ENCODE measurements at regions not wholly inside any gene's neighbourhood (a gene's known extent, or its start where the extent isn't known, plus 50 kb on each side); places are given as distances from the start of the nearest gene placed in this dataset.

DNA sequence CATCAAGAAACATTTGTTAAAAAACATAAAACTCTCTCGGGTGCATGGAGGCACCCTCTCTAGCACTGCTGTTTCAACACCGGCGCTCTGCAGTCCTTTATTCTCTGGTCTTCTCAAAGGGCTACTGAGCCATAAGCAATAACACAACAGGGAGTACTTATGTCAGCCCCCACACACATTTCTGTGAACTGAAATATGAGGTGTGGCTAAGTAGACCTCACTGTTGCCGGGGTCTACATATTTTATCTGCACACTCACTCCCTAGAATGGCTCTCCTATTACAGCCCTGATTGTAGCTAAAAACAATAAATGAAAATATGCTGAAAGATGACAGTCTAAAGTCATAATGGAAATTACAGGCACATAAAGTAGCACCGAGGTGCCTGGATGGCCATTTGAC lies 235.1 kb downstream of the GRB14 start:
- POLR2A ChIA-PET = no interaction called here

DNA sequence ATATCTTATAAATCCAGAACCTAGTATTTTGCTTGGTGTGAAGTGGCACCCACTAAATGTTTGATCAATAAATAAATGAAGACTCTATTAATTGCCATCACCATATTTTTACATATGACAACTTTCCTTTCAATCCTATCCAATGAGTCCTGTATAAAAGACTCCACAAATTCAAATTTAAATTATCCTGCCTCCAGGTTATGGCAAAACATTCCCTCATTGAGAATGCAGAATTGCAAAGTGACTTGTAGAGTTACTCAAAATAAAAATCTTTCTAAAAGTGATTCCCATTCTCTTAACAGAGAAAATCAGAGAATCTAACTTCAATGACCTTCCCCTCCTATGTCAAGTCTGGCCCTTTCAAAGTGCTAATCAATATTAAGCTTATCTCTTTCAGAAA lies 236.8 kb downstream of the GRB14 start:
- BruUV-seq (replicated peaks) = no TSS peak
- ATAC-seq (no peak), DNase-seq (ENCODE audit: low read depth, low spot score) (no peak)
- H3K27ac ChIP-seq (ENCODE audit: low read depth, low read length) = no peak overlapping the region
- H3K79me2 ChIP-seq (ENCODE audit: insufficient read depth, low read length) = no peaks in the 10 kb centered on the region
- H3K27me3 ChIP-seq (ENCODE audit: insufficient read depth, low read length) = peaks cover 28% of the 10 kb centered on the region
- no peak overlapping the region for H3K9ac ChIP-seq (ENCODE audit: low read length)
- intact Hi-C loops (cut with micrococcal nuclease) = no loop called here
- RAD21 ChIA-PET (ENCODE audit: low non-redundant PET in 1 of 2, low total read pairs in 2 of 2, uncharacterized antibody in 2 of 2, unreplicated experiment in 2 of 2) = no interaction called here
- no peaks in the 10 kb centered on the region for H3K9me3 ChIP-seq (ENCODE audit: control insufficient read depth in 1 of 2, insufficient read depth in 1 of 2, low read depth in 1 of 2, low read length in 2 of 2)
- no peaks in the 10 kb centered on the region for H3K36me3 ChIP-seq (ENCODE audit: control insufficient read depth in 1 of 2, insufficient read depth in 2 of 2, low read length in 2 of 2)
- no peak for TF ChIP-seq SRF (IDR thresholded peaks at IDR 0.05; ENCODE audit: low read depth)
- no peaks in the 10 kb centered on the region for H4K20me1 ChIP-seq (ENCODE audit: insufficient read depth)
- H3K4me1 ChIP-seq (ENCODE audit: control insufficient read depth in 1 of 2, insufficient read depth in 2 of 2, low read length in 2 of 2) = no peaks in the 10 kb centered on the region
- no peak overlapping the region for H3K4me2 ChIP-seq (ENCODE audit: low read length)
- POLR2A ChIA-PET = no interaction called here
- H3K4me3 ChIP-seq (replicated peaks in 1 of 2; ENCODE audit: low read depth in 1 of 2, low read length in 2 of 2) = no peak overlapping the region
- CTCF ChIA-PET = no interaction called here
- no peak overlapping the region for H2AFZ ChIP-seq (ENCODE audit: low read depth, low read length, poor library complexity, severe bottlenecking)
- no peaks in the 10 kb centered on the region for H3K9me2 ChIP-seq (ENCODE audit: insufficient read depth)

More for the DNA sequence above, 235.1 kb downstream of the GRB14 start:
- H3K36me3 ChIP-seq (ENCODE audit: control insufficient read depth in 1 of 2, insufficient read depth in 2 of 2, low read length in 2 of 2) = no peaks in the 10 kb centered on the region
- no peaks in the 10 kb centered on the region for H3K4me1 ChIP-seq (ENCODE audit: control insufficient read depth in 1 of 2, insufficient read depth in 2 of 2, low read length in 2 of 2)
- H3K27me3 ChIP-seq (ENCODE audit: insufficient read depth, low read length) = peaks cover 32% of the 10 kb centered on the region
- ChIA-PET CTCF (no interaction called here), RAD21 (ENCODE audit: low non-redundant PET in 1 of 2, low total read pairs in 2 of 2, uncharacterized antibody in 2 of 2, unreplicated experiment in 2 of 2) (no interaction called here)
- intact Hi-C loops (cut with micrococcal nuclease) = no loop called here
- no peak overlapping the region for H3K9ac ChIP-seq (ENCODE audit: low read length)
- H2AFZ ChIP-seq (ENCODE audit: low read depth, low read length, poor library complexity, severe bottlenecking) = no peak overlapping the region
- no peak for ATAC-seq
- TF ChIP-seq POLR2A (IDR thresholded peaks at IDR 0.05; ENCODE audit: borderline replicate concordance, extremely low read depth, insufficient read depth, insufficient read length) (no peak), EZH2phosphoT487 (IDR thresholded peaks at IDR 0.05; ENCODE audit: borderline replicate concordance) (no peak)
- no peak overlapping the region for H3K27ac ChIP-seq (ENCODE audit: low read depth, low read length)
- no peak for DNase-seq (ENCODE audit: low read depth, low spot score)
- BruUV-seq (replicated peaks) = no TSS peak
- H3K4me3 ChIP-seq (replicated peaks in 1 of 2; ENCODE audit: low read depth in 1 of 2, low read length in 2 of 2) = no peak overlapping the region
- no peaks in the 10 kb centered on the region for H3K9me3 ChIP-seq (ENCODE audit: control insufficient read depth in 1 of 2, insufficient read depth in 1 of 2, low read depth in 1 of 2, low read length in 2 of 2)
- H3K4me2 ChIP-seq (ENCODE audit: low read length) = no peak overlapping the region
- no peaks in the 10 kb centered on the region for H4K20me1 ChIP-seq (ENCODE audit: insufficient read depth)
- H3K79me2 ChIP-seq (ENCODE audit: insufficient read depth, low read length) = no peaks in the 10 kb centered on the region
- H3K9me2 ChIP-seq (ENCODE audit: insufficient read depth) = no peaks in the 10 kb centered on the region

DNA sequence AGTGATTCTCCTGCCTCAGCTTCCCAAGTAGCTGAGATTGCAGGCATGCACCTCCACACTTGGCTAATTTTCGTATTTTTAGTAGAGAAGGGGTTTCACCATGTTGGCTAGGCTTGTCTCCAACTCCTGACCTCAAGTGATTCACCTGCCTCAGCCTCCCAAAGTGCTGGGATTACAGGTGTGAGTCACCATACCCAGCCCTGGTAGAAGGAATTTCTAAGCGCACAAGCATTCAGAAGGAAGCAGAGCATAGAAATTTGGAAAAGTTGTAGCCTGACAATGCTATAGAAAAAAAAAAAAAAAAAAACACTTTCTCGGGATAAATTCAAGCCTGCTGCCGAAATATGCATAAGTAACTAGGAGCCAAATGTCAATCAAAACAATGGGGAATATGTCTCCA lies 249.4 kb downstream of the GRB14 start:
- BruUV-seq (replicated peaks) = no TSS peak
- RAD21 ChIA-PET (ENCODE audit: low non-redundant PET in 1 of 2, low total read pairs in 2 of 2, uncharacterized antibody in 2 of 2, unreplicated experiment in 2 of 2) = no interaction called here
- TF ChIP-seq, protein P1, sequence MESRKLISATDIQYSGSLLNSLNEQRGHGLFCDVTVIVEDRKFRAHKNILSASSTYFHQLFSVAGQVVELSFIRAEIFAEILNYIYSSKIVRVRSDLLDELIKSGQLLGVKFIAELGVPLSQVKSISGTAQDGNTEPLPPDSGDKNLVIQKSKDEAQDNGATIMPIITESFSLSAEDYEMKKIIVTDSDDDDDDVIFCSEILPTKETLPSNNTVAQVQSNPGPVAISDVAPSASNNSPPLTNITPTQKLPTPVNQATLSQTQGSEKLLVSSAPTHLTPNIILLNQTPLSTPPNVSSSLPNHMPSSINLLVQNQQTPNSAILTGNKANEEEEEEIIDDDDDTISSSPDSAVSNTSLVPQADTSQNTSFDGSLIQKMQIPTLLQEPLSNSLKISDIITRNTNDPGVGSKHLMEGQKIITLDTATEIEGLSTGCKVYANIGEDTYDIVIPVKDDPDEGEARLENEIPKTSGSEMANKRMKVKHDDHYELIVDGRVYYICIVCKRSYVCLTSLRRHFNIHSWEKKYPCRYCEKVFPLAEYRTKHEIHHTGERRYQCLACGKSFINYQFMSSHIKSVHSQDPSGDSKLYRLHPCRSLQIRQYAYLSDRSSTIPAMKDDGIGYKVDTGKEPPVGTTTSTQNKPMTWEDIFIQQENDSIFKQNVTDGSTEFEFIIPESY (IDR thresholded peaks at IDR 0.05; ENCODE audit: extremely low read depth, insufficient replicate concordance, low read length) = no peak
- TF ChIP-seq CEBPB (IDR thresholded peaks at IDR 0.05; ENCODE audit: low read depth) (no peak), TCF7L2 (IDR thresholded peaks at IDR 0.05; ENCODE audit: borderline replicate concordance, extremely low read depth, insufficient read depth, insufficient read length) (no peak), FOSL1 (IDR thresholded peaks at IDR 0.05; ENCODE audit: low read depth) (no peak), ZFX (IDR thresholded peaks at IDR 0.05) (no peak), RAD21 (IDR thresholded peaks at IDR 0.05; ENCODE audit: low read depth) (no peak), EGR1 (IDR thresholded peaks at IDR 0.05; ENCODE audit: low read depth) (no peak), ELF1 (IDR thresholded peaks at IDR 0.05; ENCODE audit: borderline replicate concordance, low read depth) (no peak)

More for the DNA sequence above, 249.4 kb downstream of the GRB14 start:
- no peaks in the 10 kb centered on the region for H4K20me1 ChIP-seq (ENCODE audit: insufficient read depth)
- no peak for ATAC-seq
- CTCF ChIA-PET = no interaction called here
- no peak overlapping the region for H3K9ac ChIP-seq (ENCODE audit: low read length)
- no peak overlapping the region for H3K27ac ChIP-seq (ENCODE audit: low read depth, low read length)
- H3K9me3 ChIP-seq (ENCODE audit: control insufficient read depth in 1 of 2, insufficient read depth in 1 of 2, low read depth in 1 of 2, low read length in 2 of 2) = no peaks in the 10 kb centered on the region; a peak in 1 of 4 replicates
- no peak overlapping the region for H3K4me2 ChIP-seq (ENCODE audit: low read length)
- POLR2A ChIA-PET = no interaction called here
- peaks cover 7% of the 10 kb centered on the region; the same call in 1 of the 2 replicates for H3K27me3 ChIP-seq (ENCODE audit: insufficient read depth, low read length)
- H3K79me2 ChIP-seq (ENCODE audit: insufficient read depth, low read length) = no peaks in the 10 kb centered on the region
- DNase-seq (ENCODE audit: low read depth, low spot score) = no peak
- H3K4me1 ChIP-seq (ENCODE audit: control insufficient read depth in 1 of 2, insufficient read depth in 2 of 2, low read length in 2 of 2) = no peaks in the 10 kb centered on the region
- intact Hi-C loops (cut with micrococcal nuclease) = no loop called here
- no peak overlapping the region for H3K4me3 ChIP-seq (replicated peaks in 1 of 2; ENCODE audit: low read depth in 1 of 2, low read length in 2 of 2)
- no peak overlapping the region for H2AFZ ChIP-seq (ENCODE audit: low read depth, low read length, poor library complexity, severe bottlenecking)
- no peaks in the 10 kb centered on the region for H3K36me3 ChIP-seq (ENCODE audit: control insufficient read depth in 1 of 2, insufficient read depth in 2 of 2, low read length in 2 of 2)
- no peaks in the 10 kb centered on the region for H3K9me2 ChIP-seq (ENCODE audit: insufficient read depth)
